Tibial nerve (tissue), 4 donors: ENCODE measurements at regions not wholly inside any gene's neighbourhood (a gene's known extent, or its start where the extent isn't known, plus 50 kb on each side); places are given as distances from the start of the nearest gene placed in this dataset.

Experiments
- EP300 ChIP-seq, 2 donors: sonication (generic); formaldehyde crosslinking; IDR thresholded peaks; one replicate each; pipeline ENCODE4 v1.6.1; 2017; ENCODE audit warnings: antibody characterized with exemption in 2 of 2, mild to moderate bottlenecking in 1 of 2
- TF ChIP-seq, protein P1 (sequence below), 5 experiments: fragments of 200-600 bp in 3 of 5; fragments of 450-650 bp in 2 of 5; sonication (generic) in 3 of 5; IDR thresholded peaks; one replicate each; pipeline ENCODE4 v1.5.1; 2016 to 2019; ENCODE audit warnings: antibody characterized with exemption in 5 of 5, mild to moderate bottlenecking in 3 of 5, moderate library complexity in 2 of 5

DNA sequence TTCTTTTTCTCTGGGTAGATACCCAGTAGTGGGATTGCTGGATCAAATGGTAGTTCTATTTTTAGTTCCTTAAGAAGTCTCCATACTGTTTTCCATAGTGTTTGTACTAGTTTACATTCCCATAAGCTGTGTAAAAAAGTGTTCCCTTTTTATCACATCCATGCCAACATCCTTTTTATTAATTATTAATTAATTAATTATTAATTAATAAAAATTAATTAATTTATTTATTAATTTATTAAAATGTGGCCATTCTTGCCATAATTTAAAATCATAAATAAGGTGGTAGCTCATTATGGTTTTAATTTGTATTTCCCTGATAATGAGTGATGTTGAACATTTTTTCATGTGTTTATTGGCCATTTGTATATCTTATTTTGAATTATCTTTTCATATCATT is 173.9 kb upstream of the FOXN2 start:
- no peak for TF ChIP-seq EP300 (IDR thresholded peaks at IDR 0.05)
- TF ChIP-seq, protein P1, sequence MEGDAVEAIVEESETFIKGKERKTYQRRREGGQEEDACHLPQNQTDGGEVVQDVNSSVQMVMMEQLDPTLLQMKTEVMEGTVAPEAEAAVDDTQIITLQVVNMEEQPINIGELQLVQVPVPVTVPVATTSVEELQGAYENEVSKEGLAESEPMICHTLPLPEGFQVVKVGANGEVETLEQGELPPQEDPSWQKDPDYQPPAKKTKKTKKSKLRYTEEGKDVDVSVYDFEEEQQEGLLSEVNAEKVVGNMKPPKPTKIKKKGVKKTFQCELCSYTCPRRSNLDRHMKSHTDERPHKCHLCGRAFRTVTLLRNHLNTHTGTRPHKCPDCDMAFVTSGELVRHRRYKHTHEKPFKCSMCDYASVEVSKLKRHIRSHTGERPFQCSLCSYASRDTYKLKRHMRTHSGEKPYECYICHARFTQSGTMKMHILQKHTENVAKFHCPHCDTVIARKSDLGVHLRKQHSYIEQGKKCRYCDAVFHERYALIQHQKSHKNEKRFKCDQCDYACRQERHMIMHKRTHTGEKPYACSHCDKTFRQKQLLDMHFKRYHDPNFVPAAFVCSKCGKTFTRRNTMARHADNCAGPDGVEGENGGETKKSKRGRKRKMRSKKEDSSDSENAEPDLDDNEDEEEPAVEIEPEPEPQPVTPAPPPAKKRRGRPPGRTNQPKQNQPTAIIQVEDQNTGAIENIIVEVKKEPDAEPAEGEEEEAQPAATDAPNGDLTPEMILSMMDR (IDR thresholded peaks at IDR 0.05): no peak
